Small intestine (tissue), 7 donors: ENCODE measurements at regions not wholly inside any gene's neighbourhood (a gene's known extent, or its start where the extent isn't known, plus 50 kb on each side); places are given as distances from the start of the nearest gene placed in this dataset.

Experiments
- DNase-seq, 2 donors: peaks; one replicate each; pipeline versions ENCODE4 v3.0.0 to v3.0.0-alpha.2; 2013
- FAIRE-seq: peaks from 2 replicates; lab custom pipeline; 2012; peaks lifted over from hg19 to GRCh38; lab: Jason Lieb, UNC
- H3K27ac ChIP-seq, 3 donors: one replicate each; pipeline ENCODE4 v1.5.1; 2013; ENCODE audit warnings: low read length in 2 of 3, mild to moderate bottlenecking in 2 of 3, control low read depth in 1 of 3, inconsistent platforms in 1 of 3, low read depth in 1 of 3, moderate library complexity in 1 of 3
- H3K27me3 ChIP-seq, 3 donors: one replicate each; pipeline ENCODE4 v1.6.1; 2013; ENCODE audit warnings: low read length in 3 of 3, inconsistent platforms in 1 of 3; ENCODE audit not compliant: control insufficient read depth in 3 of 3, insufficient read depth in 3 of 3
- H3K36me3 ChIP-seq, 3 donors: one replicate each; pipeline ENCODE4 v1.6.1; 2013; ENCODE audit warnings: low read length in 3 of 3, inconsistent platforms in 1 of 3, low read depth in 1 of 3, mild to moderate bottlenecking in 1 of 3, moderate library complexity in 1 of 3; ENCODE audit not compliant: control insufficient read depth in 3 of 3, insufficient read depth in 2 of 3
- H3K4me1 ChIP-seq, 3 donors: one replicate each; pipeline ENCODE4 v1.6.1; 2013; ENCODE audit warnings: low read length in 2 of 3, inconsistent platforms in 1 of 3, low read depth in 1 of 3, mild to moderate bottlenecking in 1 of 3, moderate library complexity in 1 of 3; ENCODE audit not compliant: control insufficient read depth in 3 of 3, insufficient read depth in 2 of 3
- H3K4me3 ChIP-seq, 3 donors: one replicate each; pipeline ENCODE4 v1.5.1; 2013; ENCODE audit warnings: low read length in 3 of 3, control low read depth in 1 of 3, inconsistent platforms in 1 of 3, low read depth in 1 of 3, mild to moderate bottlenecking in 1 of 3, moderate library complexity in 1 of 3
- H3K9me3 ChIP-seq, 2 donors: one replicate each; pipeline ENCODE4 v1.6.1; 2013; ENCODE audit warnings: low read depth in 1 of 2, low read length in 1 of 2; ENCODE audit not compliant: control insufficient read depth in 2 of 2, insufficient read depth in 1 of 2
- WGBS, 3 donors: extraction: QIAGEN DNeasy Blood & Tissue Kit; methylation state at CpG; one replicate each; pipeline ENCODE4 v1.1.7; 2013; 5-methylcytosine and 5-hydroxymethylcytosine counted together
- donor health status: healthy with polysubstance abuse.
- donor health status: control.
- donor health status: control.
- donor health status: Bipolar disorder and iron deficiency.
- donor health status: healthy.

DNA sequence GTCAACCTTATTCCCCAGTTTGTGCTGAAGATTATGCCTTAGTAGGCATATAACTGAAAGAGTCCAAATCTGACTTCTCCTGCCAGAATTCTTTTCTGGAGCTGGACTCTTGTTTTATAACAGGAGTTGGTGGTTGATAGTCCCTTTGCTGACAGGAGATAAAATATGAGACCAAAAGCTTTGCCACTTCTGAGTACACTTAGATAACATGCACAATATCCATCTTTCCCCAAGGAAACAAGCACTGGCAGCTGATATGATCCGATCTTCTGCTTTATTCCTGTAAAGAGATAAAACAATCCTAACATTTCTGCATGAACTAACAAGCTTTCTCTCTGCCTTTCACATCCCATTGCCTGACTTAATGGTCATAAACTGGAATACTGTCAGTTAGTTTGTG is 1265.4 kb upstream of the ADGRB3 start:
- no peaks in the 10 kb centered on the region for H3K36me3 ChIP-seq
- H3K4me3 ChIP-seq, result no peak overlapping the region
- H3K4me1 ChIP-seq, result no peaks in the 10 kb centered on the region
- WGBS, 3 donors, result 42 to 59% (median 47%) methylated on average over 1 of the region's 1 CpG
- H3K27ac ChIP-seq, result no peak overlapping the region
- FAIRE-seq (no peak), DNase-seq (no peak)
- H3K27me3 ChIP-seq, result no peaks in the 10 kb centered on the region
- no peaks in the 10 kb centered on the region for H3K9me3 ChIP-seq

DNA sequence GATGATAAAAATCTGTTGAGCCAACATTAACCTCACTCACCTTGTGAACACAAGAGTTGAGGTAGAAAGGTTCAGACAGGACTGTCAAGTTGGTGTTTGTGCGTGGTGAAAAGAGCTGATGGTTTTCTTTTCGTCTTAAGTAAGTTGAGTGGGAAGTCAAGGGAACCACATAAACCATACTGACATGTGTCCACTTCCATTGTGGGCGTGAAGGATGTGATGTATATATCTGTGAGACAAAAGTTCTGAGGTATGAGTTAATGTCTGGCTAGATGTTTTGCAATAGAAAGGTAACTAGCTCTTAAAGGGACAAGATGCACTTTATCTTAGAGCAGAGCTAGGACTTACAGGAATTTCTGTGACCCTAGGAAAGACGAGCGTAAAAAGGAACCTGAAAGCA is 1272.1 kb upstream of the ADGRB3 start:
- no peak for FAIRE-seq

DNA sequence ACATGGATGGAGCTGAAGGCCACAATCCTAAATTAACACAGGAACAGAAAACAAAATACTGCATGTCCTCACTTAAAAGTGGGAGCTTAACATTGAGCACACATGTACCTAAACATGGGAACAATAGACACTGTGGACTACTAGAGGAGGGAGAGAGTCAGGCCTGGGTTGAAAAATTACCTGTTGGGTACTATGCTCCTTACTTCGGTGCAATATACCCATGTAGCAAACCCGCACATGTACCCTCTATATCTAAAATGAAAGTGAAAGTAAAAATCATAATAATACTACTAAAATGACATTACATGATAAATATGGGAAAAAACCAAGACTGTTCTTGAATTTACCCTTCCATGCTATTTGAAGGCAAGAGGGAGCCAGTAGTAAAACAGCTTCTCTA is 1273.8 kb upstream of the ADGRB3 start:
- 87 to 92% (median 91%) methylated on average over 2 of the region's 2 CpGs for WGBS, 3 donors
- no peaks in the 10 kb centered on the region for H3K4me1 ChIP-seq
- no peak overlapping the region for H3K27ac ChIP-seq
- DNase-seq, result no peak
- no peak overlapping the region for H3K4me3 ChIP-seq
- FAIRE-seq, result no peak
- H3K36me3 ChIP-seq, result no peaks in the 10 kb centered on the region
- H3K27me3 ChIP-seq, result no peaks in the 10 kb centered on the region
- no peaks in the 10 kb centered on the region for H3K9me3 ChIP-seq

More for the DNA sequence above, 1272.1 kb upstream of the ADGRB3 start:
- H3K27ac ChIP-seq, result no peak overlapping the region
- WGBS, 3 donors, result 75 to 80% (median 80%) methylated on average over 5 of the region's 5 CpGs
- no peaks in the 10 kb centered on the region for H3K36me3 ChIP-seq
- no peaks in the 10 kb centered on the region for H3K27me3 ChIP-seq
- no peaks in the 10 kb centered on the region for H3K9me3 ChIP-seq
- H3K4me3 ChIP-seq, result no peak overlapping the region
- DNase-seq, result no peak
- no peaks in the 10 kb centered on the region for H3K4me1 ChIP-seq

DNA sequence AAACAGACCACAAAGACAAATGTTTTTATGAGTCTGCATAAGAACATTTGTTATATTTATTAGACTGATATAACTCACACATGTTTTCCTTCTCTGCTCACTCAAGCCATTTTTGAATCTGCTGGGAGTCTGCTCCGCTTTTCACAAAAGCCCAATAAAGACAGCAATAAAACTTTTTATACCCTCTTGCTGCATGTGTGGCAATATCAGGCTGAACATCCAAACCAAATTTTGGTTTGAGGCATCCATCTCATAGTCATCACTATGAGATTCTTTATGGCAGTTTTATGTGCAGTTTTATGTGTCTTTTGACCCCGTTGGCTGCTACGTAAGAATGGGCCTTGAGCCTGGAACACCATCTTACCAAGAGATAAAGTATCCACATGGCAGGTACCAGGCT is 1276.8 kb upstream of the ADGRB3 start:
- DNase-seq (no peak), FAIRE-seq (no peak)
- no peak overlapping the region for H3K4me3 ChIP-seq
- H3K27me3 ChIP-seq, result no peaks in the 10 kb centered on the region
- H3K9me3 ChIP-seq, result no peaks in the 10 kb centered on the region
- H3K4me1 ChIP-seq, result no peaks in the 10 kb centered on the region
- no peak overlapping the region for H3K27ac ChIP-seq
- H3K36me3 ChIP-seq, result no peaks in the 10 kb centered on the region
- 83 to 88% (median 86%) methylated on average over 3 of the region's 3 CpGs for WGBS, 3 donors

DNA sequence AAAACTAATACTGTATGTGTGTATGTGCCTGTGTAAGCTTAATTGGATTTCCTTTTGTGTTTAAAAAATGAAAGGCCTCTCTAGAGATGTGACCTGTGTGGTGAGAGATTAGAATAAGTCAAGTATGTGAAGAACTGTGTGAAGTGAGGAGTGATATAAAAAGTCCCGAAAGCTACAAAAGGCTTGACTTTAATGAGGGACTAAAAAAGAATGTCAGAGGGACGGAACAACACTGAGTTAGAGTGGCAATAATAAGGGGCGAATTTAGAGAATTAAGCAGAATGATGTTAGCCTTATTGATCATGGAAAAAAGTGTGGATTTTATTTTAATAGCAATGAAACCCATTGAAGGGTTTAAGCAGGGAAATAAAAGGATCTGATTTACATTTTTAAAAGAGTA is 1281.2 kb upstream of the ADGRB3 start:
- WGBS, 3 donors, result 83 to 91% (median 87%) methylated on average over 3 of the region's 3 CpGs
- H3K4me3 ChIP-seq, result no peak overlapping the region
- no peaks in the 10 kb centered on the region for H3K4me1 ChIP-seq
- H3K36me3 ChIP-seq, result no peaks in the 10 kb centered on the region
- H3K9me3 ChIP-seq, result no peaks in the 10 kb centered on the region
- DNase-seq (no peak), FAIRE-seq (no peak)
- no peaks in the 10 kb centered on the region for H3K27me3 ChIP-seq
- no peak overlapping the region for H3K27ac ChIP-seq

DNA sequence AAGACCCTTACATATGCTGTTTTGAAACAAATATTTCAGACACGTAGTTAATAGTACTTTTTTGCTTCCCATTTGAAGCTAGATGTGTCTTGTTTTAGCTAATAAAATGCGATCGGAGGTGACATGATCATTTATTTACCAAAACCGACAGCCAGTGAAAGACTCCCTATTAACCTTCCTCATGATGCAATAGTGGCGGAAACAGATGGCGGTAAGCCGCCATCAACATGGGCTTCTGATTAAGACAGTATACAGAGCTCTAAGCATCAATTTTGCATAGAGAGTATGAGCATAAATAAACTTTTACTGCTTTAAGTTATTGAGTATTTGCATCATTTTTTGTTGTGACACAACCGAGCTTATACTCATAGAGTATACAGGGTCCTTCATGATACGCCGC is 1282.4 kb upstream of the ADGRB3 start:
- FAIRE-seq (no peak), DNase-seq (no peak)
- no peaks in the 10 kb centered on the region for H3K36me3 ChIP-seq
- WGBS, 3 donors, result 82 to 84% (median 82%) methylated on average over 10 of the region's 10 CpGs
- no peaks in the 10 kb centered on the region for H3K9me3 ChIP-seq
- no peaks in the 10 kb centered on the region for H3K4me1 ChIP-seq
- no peak overlapping the region for H3K4me3 ChIP-seq
- no peak overlapping the region for H3K27ac ChIP-seq
- H3K27me3 ChIP-seq, result no peaks in the 10 kb centered on the region

DNA sequence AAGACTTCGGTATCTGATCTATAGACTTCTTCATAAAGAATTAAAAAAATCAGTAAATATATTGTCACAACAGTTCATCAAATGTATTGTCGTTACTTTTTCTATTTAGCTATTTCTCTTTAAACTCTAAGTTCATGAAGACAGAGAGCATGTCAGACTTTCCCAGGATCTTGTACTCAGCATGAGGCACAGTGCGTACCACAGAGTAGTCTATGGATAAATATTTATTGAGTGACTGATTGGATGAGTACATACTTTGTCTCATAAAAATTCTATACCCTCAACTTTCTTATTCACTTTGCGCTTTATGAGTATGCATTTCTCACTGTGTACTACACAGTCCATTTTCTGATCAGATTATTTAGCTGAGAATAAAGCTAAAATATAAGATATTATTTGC is 1284.4 kb upstream of the ADGRB3 start:
- H3K36me3 ChIP-seq, result no peaks in the 10 kb centered on the region
- no peak overlapping the region for H3K4me3 ChIP-seq
- H3K27me3 ChIP-seq, result no peaks in the 10 kb centered on the region
- H3K9me3 ChIP-seq, result peaks cover 0 to 11% of the 10 kb centered on the region in 2 donors
- no peaks in the 10 kb centered on the region for H3K4me1 ChIP-seq
- DNase-seq (no peak), FAIRE-seq (no peak)
- H3K27ac ChIP-seq, result no peak overlapping the region
- 83 to 94% (median 94%) methylated on average over 4 of the region's 4 CpGs for WGBS, 3 donors

DNA sequence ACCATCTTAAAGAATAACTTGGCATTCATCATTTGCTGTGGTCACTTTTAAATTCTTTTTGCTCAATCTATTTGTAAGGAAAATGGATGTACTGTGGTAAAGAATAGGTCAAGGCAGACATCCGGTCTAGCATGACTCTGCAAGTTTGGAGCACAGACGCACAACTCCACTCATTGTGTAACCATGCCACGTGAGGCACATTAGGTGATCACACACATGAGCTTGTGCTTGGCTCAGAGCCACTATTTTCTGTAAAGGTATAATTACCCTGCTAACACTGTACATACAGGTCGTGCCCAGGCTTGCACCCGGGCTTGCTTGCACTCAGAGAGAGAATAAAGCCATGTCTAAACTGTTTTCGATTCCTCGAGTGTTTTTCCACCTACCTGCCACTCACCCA is 1289.1 kb upstream of the ADGRB3 start:
- no peak overlapping the region for H3K4me3 ChIP-seq
- no peak for FAIRE-seq
- H3K27ac ChIP-seq, result no peak overlapping the region

DNA sequence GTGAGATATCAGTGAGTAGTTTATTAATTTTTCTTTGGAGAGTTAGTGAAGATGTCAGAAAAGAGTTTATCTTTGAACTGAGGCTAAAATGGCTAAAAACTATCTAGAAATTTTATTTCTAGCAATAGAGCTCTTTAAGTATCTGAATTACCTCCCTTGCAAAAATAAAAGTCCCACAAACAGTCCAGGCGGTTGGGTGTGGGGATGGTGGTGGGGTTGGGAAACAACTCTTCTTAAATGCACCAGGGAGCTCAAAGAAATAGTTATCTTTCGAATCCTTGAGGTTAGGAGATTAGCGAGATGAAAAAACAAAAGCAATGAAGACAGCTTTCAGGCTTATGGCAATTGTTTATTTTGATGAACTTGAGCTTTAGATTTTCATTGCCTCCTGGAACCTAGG is 1299.1 kb upstream of the ADGRB3 start:
- DNase-seq (no peak), FAIRE-seq (no peak)
- H3K4me3 ChIP-seq, result no peak overlapping the region
- H3K4me1 ChIP-seq, result no peaks in the 10 kb centered on the region
- no peaks in the 10 kb centered on the region for H3K27me3 ChIP-seq
- WGBS, 3 donors, result 52 to 70% (median 58%) methylated on average over 3 of the region's 3 CpGs
- no peaks in the 10 kb centered on the region for H3K36me3 ChIP-seq
- H3K27ac ChIP-seq, result no peak overlapping the region
- H3K9me3 ChIP-seq, result no peaks in the 10 kb centered on the region

More for the DNA sequence above, 1289.1 kb upstream of the ADGRB3 start:
- Histone ChIP-seq H3K9me3 (peaks cover 0 to 14% of the 10 kb centered on the region in 2 donors), H3K27me3 (no peaks in the 10 kb centered on the region), H3K36me3 (no peaks in the 10 kb centered on the region), H3K4me1 (no peaks in the 10 kb centered on the region)
- no peak for DNase-seq
- WGBS, 3 donors, result 79 to 85% (median 84%) methylated on average over 7 of the region's 7 CpGs
